ENCODE measurements at regions not wholly inside any gene's neighbourhood (a gene's known extent, or its start where the extent isn't known, plus 50 kb on each side); places are given as distances from the start of the nearest gene placed in this dataset.

DNA sequence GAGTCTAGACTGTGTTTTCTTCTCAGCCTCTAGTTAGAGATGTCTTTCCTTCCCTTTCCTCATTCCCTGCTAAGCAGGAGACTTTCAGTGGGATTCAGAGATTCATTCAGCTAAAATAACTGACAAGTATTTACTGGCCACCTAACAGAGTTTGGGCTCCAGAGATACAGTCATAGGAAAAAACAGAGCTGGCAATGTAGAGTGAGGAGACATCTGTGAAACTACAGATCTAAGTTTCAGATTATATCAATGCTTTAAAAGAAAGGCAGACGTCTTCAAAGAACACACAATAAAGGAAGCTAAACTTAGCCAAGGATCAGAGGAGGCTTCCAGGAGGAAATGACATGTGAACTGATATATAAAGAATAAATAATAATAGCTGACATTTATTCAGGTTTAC, 355.6 kb upstream of the DDI1 start:
- TF ChIP-seq POLR2A (IDR thresholded peaks at IDR 0.05) (no peak), EP300 (IDR thresholded peaks at IDR 0.05) (no peak)
- TF ChIP-seq, protein P1, sequence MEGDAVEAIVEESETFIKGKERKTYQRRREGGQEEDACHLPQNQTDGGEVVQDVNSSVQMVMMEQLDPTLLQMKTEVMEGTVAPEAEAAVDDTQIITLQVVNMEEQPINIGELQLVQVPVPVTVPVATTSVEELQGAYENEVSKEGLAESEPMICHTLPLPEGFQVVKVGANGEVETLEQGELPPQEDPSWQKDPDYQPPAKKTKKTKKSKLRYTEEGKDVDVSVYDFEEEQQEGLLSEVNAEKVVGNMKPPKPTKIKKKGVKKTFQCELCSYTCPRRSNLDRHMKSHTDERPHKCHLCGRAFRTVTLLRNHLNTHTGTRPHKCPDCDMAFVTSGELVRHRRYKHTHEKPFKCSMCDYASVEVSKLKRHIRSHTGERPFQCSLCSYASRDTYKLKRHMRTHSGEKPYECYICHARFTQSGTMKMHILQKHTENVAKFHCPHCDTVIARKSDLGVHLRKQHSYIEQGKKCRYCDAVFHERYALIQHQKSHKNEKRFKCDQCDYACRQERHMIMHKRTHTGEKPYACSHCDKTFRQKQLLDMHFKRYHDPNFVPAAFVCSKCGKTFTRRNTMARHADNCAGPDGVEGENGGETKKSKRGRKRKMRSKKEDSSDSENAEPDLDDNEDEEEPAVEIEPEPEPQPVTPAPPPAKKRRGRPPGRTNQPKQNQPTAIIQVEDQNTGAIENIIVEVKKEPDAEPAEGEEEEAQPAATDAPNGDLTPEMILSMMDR (IDR thresholded peaks at IDR 0.05), result no peak

Data from stomach (tissue), 4 donors.